Coronary artery (tissue), 2 donors: ENCODE measurements at regions not wholly inside any gene's neighbourhood (a gene's known extent, or its start where the extent isn't known, plus 50 kb on each side); places are given as distances from the start of the nearest gene placed in this dataset.

ENCODE experiments used
- DNase-seq: peaks from one replicate; pipeline ENCODE4 v3.0.0-alpha.2; 2017; ENCODE audit warnings: low spot score
- H3K27ac ChIP-seq, 2 donors: fragments of 200-600 bp; sonication (generic); one replicate each; pipeline ENCODE4 v1.5.1; 2016 to 2019
- H3K4me3 ChIP-seq: fragments of 200-600 bp; sonication (generic); 2 replicates; pipeline ENCODE4 v1.5.1; 2016; ENCODE audit warnings: mild to moderate bottlenecking, moderate library complexity
- CTCF ChIP-seq: fragments of 200-600 bp; sonication (generic); IDR thresholded peaks from one replicate; pipeline ENCODE4 v1.5.1; 2019; ENCODE audit warnings: antibody characterized with exemption

- H3K27ac ChIP-seq = no peak overlapping the region
- H3K4me3 ChIP-seq = no peak overlapping the region
- DNase-seq = no peak
- no peak for TF ChIP-seq CTCF
Observed at GRCh38 chr10:128661404-128662197, 535.4 kb upstream of the MKI67 start.

GRCh38 chr10:128662520-128662919 lies 536.3 kb upstream of the MKI67 start:
- TF ChIP-seq CTCF = no peak
- no peak overlapping the region for H3K27ac ChIP-seq
- no peak for DNase-seq
- no peak overlapping the region for H3K4me3 ChIP-seq

- no peak overlapping the region for H3K27ac ChIP-seq
- H3K4me3 ChIP-seq = no peak overlapping the region
- no peak for DNase-seq
- no peak for TF ChIP-seq CTCF
Observed at GRCh38 chr10:128664729-128665128, 538.5 kb upstream of the MKI67 start.

GRCh38 chr10:128675405-128675804 lies 549.2 kb upstream of the MKI67 start:
- Histone ChIP-seq H3K27ac (no peak overlapping the region), H3K4me3 (no peak overlapping the region)
- DNase-seq = no peak
- TF ChIP-seq CTCF = no peak

GRCh38 chr10:128680116-128680515 lies 553.9 kb upstream of the MKI67 start:
- no peak for DNase-seq
- Histone ChIP-seq H3K27ac (no peak overlapping the region), H3K4me3 (no peak overlapping the region)
- TF ChIP-seq CTCF = no peak

- no peak for DNase-seq
- no peak overlapping the region for H3K27ac ChIP-seq
- TF ChIP-seq CTCF = no peak
- H3K4me3 ChIP-seq = no peak overlapping the region
Observed at GRCh38 chr10:128684215-128684614, 558.0 kb upstream of the MKI67 start.

- H3K4me3 ChIP-seq = no peak overlapping the region
- H3K27ac ChIP-seq = no peak overlapping the region
- no peak for DNase-seq
- TF ChIP-seq CTCF = no peak
Observed at GRCh38 chr10:128686630-128687278, 560.5 kb upstream of the MKI67 start.
